SU-DHL-6 (cell line): ENCODE measurements at regions not wholly inside any gene's neighbourhood (a gene's known extent, or its start where the extent isn't known, plus 50 kb on each side); places are given as distances from the start of the nearest gene placed in this dataset.

Source experiments
- H2AFZ ChIP-seq: fragments of 200-600 bp; sonication (generic); 2 replicates; pipeline ENCODE4 v1.6.1; 2014; ENCODE audit warnings: low read depth, mild to moderate bottlenecking, moderate library complexity, mixed read lengths, antibody characterized with exemption, low read length; ENCODE audit not compliant: severe bottlenecking
- H3F3A ChIP-seq: fragments of 200-600 bp; shearing (Covaris generic); 2 replicates; pipeline ENCODE4 v1.6.0; 2016; ENCODE audit warnings: antibody characterized with exemption, mild to moderate bottlenecking; ENCODE audit not compliant: insufficient read depth
- H3K27ac ChIP-seq: fragments of 200-600 bp; sonication (generic); 2 replicates; pipeline ENCODE4 v1.5.1; 2016; ENCODE audit warnings: low read depth, mild to moderate bottlenecking, low read length, moderate library complexity, mixed read lengths
- H3K27me3 ChIP-seq: fragments of 200-600 bp; sonication (generic), shearing (Covaris generic); 2 replicates; pipeline ENCODE4 v1.6.0; 2014; ENCODE audit warnings: mild to moderate bottlenecking, low read length
- H3K36me3 ChIP-seq: fragments of 200-600 bp; sonication (generic); 2 replicates; pipeline ENCODE4 v1.6.1; 2014; ENCODE audit warnings: mild to moderate bottlenecking, low read length, mixed read lengths
- H3K4me2 ChIP-seq: fragments of 300-600, 200-600 bp; shearing (Covaris generic), sonication (generic); 2 replicates; pipeline ENCODE4 v1.6.0; 2014; ENCODE audit warnings: low read length, low read depth, mild to moderate bottlenecking; ENCODE audit not compliant: poor library complexity, severe bottlenecking
- H3K4me3 ChIP-seq: fragments of 200-600 bp; sonication (generic); 2 replicates; pipeline ENCODE4 v1.5.1; 2014; ENCODE audit warnings: antibody characterized with exemption, low read length, mild to moderate bottlenecking, mixed read lengths; ENCODE audit not compliant: insufficient read depth, poor library complexity, severe bottlenecking
- H3K79me2 ChIP-seq: fragments of 200-600 bp; sonication (generic); 2 replicates; pipeline ENCODE4 v1.6.1; 2014; ENCODE audit warnings: mild to moderate bottlenecking, low read length, moderate library complexity; ENCODE audit not compliant: insufficient read depth
- H3K9ac ChIP-seq: fragments of 200-600 bp; sonication (generic); 2 replicates; pipeline ENCODE4 v1.7.0; 2014; ENCODE audit warnings: mild to moderate bottlenecking, low read length
- H3K9me2 ChIP-seq: fragments of 200-600 bp; sonication (generic); replicated peaks from 2 replicates; pipeline ENCODE4 v1.6.1; 2014; ENCODE audit warnings: low read length; ENCODE audit not compliant: insufficient read depth
- H3K9me3 ChIP-seq: fragments of 200-600 bp; sonication (generic); 2 replicates; pipeline ENCODE4 v1.6.1; 2014; ENCODE audit warnings: low read length, mixed read lengths; ENCODE audit not compliant: insufficient read depth
- H4K20me1 ChIP-seq: fragments of 200-600 bp; sonication (generic); 2 replicates; pipeline ENCODE4 v1.6.1; 2014; ENCODE audit warnings: low read depth, mild to moderate bottlenecking, antibody characterized with exemption, low read length, moderate library complexity, mixed read lengths
- EZH2phosphoT487 ChIP-seq: fragments of 200-600 bp; sonication (generic), shearing (Covaris generic); conservative IDR thresholded peaks from 2 replicates; pipeline ENCODE4 v1.6.1; 2018; ENCODE audit warnings: mild to moderate bottlenecking, antibody characterized with exemption, low read length, moderate library complexity, mixed read lengths
- TF ChIP-seq, protein P1 (sequence below): fragments of 200-600 bp; sonication (generic); IDR thresholded peaks from one replicate; pipeline ENCODE4 v1.5.1; 2017; ENCODE audit warnings: antibody characterized with exemption, mild to moderate bottlenecking, low read length, moderate library complexity; ENCODE audit not compliant: insufficient read depth, poor library complexity, severe bottlenecking

DNA sequence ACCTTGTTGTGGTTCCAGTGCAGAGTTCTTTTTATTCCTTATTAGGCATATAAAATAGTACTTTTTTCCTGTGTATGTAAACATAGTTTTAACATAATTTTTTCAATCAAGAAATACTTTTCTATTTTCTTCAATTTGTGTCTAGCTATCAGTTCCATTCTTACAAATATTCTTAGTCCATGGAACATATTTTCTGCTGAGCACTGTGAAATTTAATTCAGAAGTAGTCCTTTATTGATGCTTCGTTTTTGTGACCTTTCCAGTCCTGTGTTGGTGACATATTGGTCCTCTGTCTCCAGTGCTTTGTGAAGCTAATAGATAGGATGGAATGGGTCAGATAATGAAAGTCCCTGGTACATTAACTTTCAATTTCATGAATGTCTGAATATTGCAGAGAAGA, 325.1 kb downstream of the SAMD5 start:
- H3K36me3 ChIP-seq = no peaks in the 10 kb centered on the region
- no peak overlapping the region for H3K9ac ChIP-seq
- H3K27me3 ChIP-seq = no peaks in the 10 kb centered on the region
- no peaks in the 10 kb centered on the region for H3K9me2 ChIP-seq
- H4K20me1 ChIP-seq = no peaks in the 10 kb centered on the region
- no peak overlapping the region for H3K4me2 ChIP-seq
- H3K9me3 ChIP-seq = no peaks in the 10 kb centered on the region
- H3K4me3 ChIP-seq = no peak overlapping the region
- H2AFZ ChIP-seq = no peak overlapping the region
- no peaks in the 10 kb centered on the region for H3K79me2 ChIP-seq
- no peaks in the 10 kb centered on the region for H3F3A ChIP-seq
- no peak overlapping the region for H3K27ac ChIP-seq
- TF ChIP-seq, protein P1, sequence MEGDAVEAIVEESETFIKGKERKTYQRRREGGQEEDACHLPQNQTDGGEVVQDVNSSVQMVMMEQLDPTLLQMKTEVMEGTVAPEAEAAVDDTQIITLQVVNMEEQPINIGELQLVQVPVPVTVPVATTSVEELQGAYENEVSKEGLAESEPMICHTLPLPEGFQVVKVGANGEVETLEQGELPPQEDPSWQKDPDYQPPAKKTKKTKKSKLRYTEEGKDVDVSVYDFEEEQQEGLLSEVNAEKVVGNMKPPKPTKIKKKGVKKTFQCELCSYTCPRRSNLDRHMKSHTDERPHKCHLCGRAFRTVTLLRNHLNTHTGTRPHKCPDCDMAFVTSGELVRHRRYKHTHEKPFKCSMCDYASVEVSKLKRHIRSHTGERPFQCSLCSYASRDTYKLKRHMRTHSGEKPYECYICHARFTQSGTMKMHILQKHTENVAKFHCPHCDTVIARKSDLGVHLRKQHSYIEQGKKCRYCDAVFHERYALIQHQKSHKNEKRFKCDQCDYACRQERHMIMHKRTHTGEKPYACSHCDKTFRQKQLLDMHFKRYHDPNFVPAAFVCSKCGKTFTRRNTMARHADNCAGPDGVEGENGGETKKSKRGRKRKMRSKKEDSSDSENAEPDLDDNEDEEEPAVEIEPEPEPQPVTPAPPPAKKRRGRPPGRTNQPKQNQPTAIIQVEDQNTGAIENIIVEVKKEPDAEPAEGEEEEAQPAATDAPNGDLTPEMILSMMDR = no peak
- TF ChIP-seq EZH2phosphoT487 = no peak

DNA sequence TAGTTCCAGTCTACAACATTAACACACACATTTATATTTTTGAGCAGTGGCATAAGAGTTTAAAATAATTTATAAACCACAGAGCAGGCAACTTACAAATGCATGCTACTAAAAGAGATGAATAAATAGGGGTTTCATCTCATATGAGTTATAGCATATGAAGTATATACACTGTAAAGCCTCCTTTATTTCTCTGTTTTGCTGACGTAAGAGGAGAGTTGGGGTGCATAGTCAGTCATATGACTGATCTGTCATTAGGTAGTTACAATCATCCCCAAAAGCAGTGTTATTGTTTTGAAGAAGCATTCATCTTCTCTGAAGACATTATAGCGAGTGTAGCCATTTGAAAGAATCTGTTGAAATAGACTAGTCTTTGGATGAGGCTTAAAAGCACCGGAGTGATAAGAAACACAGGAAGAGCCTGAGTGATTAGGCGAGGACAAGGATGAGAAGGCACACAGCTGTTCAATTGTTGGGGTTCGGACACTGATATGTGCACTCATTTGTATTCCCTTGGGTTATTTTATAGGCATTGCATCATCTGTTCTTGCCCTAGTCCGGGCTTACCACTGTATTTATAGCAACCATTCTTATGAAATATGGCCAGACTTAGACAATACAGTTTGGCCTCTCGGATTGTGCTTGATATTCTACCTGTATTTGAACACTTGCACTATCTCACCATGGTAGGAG, 325.7 kb downstream of the SAMD5 start:
- H4K20me1 ChIP-seq = no peaks in the 10 kb centered on the region
- no peaks in the 10 kb centered on the region for H3K36me3 ChIP-seq
- no peaks in the 10 kb centered on the region for H3F3A ChIP-seq
- no peak overlapping the region for H3K9ac ChIP-seq
- no peak overlapping the region for H3K27ac ChIP-seq
- H3K9me2 ChIP-seq = no peaks in the 10 kb centered on the region
- H3K27me3 ChIP-seq = no peaks in the 10 kb centered on the region
- no peaks in the 10 kb centered on the region for H3K9me3 ChIP-seq
- no peak overlapping the region for H3K4me3 ChIP-seq
- TF ChIP-seq, protein P1 = no peak
- TF ChIP-seq EZH2phosphoT487 = no peak
- H3K79me2 ChIP-seq = no peaks in the 10 kb centered on the region
- no peak overlapping the region for H3K4me2 ChIP-seq
- no peak overlapping the region for H2AFZ ChIP-seq

DNA sequence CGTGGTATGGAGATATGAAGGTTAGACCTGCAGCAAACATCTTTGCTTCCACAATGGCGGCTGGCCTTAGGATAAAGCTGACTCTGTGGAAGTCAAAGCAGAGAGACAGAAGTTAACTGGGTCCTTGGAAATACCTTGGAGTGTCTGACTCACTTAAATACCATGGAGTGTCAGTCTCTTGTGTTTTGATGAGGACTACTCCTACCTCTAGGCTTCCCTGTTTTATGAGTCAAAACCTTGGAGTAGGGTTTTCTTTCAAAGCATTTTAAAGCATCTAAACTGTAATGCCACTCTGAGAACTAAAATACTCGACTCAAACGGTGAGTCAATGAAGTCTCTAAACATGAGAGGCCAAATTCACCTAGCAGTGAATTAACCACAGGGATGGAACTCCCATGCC, 329.1 kb downstream of the SAMD5 start:
- Histone ChIP-seq H3K9me2 (no peaks in the 10 kb centered on the region), H3K79me2 (no peaks in the 10 kb centered on the region), H3K36me3 (no peaks in the 10 kb centered on the region), H3K27ac (no peak overlapping the region), H3K4me3 (no peak overlapping the region), H3F3A (no peaks in the 10 kb centered on the region), H3K27me3 (no peaks in the 10 kb centered on the region), H3K9ac (no peak overlapping the region), H4K20me1 (no peaks in the 10 kb centered on the region), H3K4me2 (no peak overlapping the region), H3K9me3 (no peaks in the 10 kb centered on the region), H2AFZ (no peak overlapping the region)
- no peak for TF ChIP-seq EZH2phosphoT487

DNA sequence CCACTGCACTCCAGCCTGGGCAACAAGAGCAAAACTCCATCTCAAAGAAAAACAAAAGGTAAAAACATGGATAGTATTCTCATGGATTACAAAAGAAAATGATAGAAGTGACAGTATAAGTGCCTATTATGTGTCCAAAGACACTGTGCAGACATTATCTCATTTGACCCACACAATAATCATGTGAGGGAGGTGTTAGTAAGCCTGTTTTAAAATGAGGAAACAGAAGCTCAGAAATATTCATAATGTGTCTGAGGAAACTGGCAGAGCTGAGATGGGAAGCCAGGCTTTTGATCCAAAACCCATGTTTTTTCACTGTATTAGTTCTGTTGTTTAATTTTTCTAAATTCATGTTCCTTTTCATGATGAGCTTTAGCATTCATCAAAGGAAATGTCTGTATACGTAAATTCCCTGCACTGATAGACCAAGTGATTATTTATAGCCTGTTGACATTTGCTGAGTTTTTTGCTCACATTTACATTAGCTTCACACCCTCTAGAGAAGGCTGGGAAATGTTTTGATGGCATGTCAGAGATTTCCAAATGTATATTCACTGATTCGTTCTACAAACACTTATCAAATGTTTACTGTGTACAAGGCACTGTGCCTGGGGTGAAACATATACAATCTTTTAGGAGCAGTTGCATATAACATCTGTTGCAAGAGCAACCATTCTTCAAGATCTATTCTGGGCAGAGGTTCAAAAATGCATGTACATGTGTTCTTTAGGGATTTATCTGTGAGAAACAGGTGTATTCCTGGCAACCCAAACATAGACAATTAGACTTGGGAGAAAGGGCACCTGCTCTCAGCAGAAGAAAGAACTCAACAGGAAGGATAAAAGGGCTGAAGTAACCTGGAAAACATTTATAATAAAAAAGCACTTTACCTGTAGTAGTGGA, 331.5 kb downstream of the SAMD5 start:
- Histone ChIP-seq H3K27me3 (no peaks in the 10 kb centered on the region), H3K79me2 (no peaks in the 10 kb centered on the region), H2AFZ (no peak overlapping the region), H3K4me2 (no peak overlapping the region), H3K9ac (no peak overlapping the region), H3F3A (no peaks in the 10 kb centered on the region), H3K4me3 (no peak overlapping the region), H4K20me1 (no peaks in the 10 kb centered on the region), H3K36me3 (no peaks in the 10 kb centered on the region), H3K9me2 (no peaks in the 10 kb centered on the region), H3K27ac (no peak overlapping the region), H3K9me3 (no peaks in the 10 kb centered on the region)
- TF ChIP-seq, protein P1 = no peak
- no peak for TF ChIP-seq EZH2phosphoT487
